ENCODE measurements at regions not wholly inside any gene's neighbourhood (a gene's known extent, or its start where the extent isn't known, plus 50 kb on each side); places are given as distances from the start of the nearest gene placed in this dataset.

- intact Hi-C loops (cut with micrococcal nuclease), result no loop called here
- Mint-ChIP-seq H3K36me3 (no peaks in the 10 kb centered on the region), H3K4me1 (ENCODE audit: low read depth) (peaks cover 24% of the 10 kb centered on the region), H3K27ac (no peak overlapping the region), H3K4me3 (no peak overlapping the region), H3K9me3 (no peaks in the 10 kb centered on the region), H3K27me3 (no peaks in the 10 kb centered on the region)
- no peak for DNase-seq
- POLR2A ChIA-PET, result interaction anchor here (0.8 to 1.8 kb wide), 2 partner anchors 9 to 767 kb away, joined by 3 to 12 read pairs; no protein-coding TSS in a partner anchor
- CTCF ChIA-PET, result interaction anchor here (1.1 to 4.5 kb wide), 4 partner anchors 10 to 1272 kb away, joined by 3 to 25 read pairs (median 10); no protein-coding TSS in a partner anchor
Observed at GRCh38 chr6:44652547-44652946, 265.0 kb downstream of the CDC5L start.

GRCh38 chr6:44653091-44653490, 265.6 kb downstream of the CDC5L start:
- no peaks in the 10 kb centered on the region for H3K9me3 Mint-ChIP-seq
- no peak overlapping the region for H3K27ac Mint-ChIP-seq
- ChIA-PET POLR2A (interaction anchor here (0.8 to 1.8 kb wide), 3 partner anchors 10 to 767 kb away, joined by 3 to 12 read pairs (median 4); no protein-coding TSS in a partner anchor), CTCF (interaction anchor here (1.1 to 4.5 kb wide), 4 partner anchors 10 to 1271 kb away, joined by 3 to 25 read pairs (median 10); no protein-coding TSS in a partner anchor)
- no peaks in the 10 kb centered on the region for H3K27me3 Mint-ChIP-seq
- no peaks in the 10 kb centered on the region for H3K36me3 Mint-ChIP-seq
- no peak overlapping the region for H3K4me3 Mint-ChIP-seq
- intact Hi-C loops (cut with micrococcal nuclease), result no loop called here
- peaks cover 24% of the 10 kb centered on the region for H3K4me1 Mint-ChIP-seq (ENCODE audit: low read depth)
- DNase-seq, result no peak

GRCh38 chr6:44653761-44654218, 266.3 kb downstream of the CDC5L start:
- Mint-ChIP-seq H3K27ac (no peak overlapping the region), H3K9me3 (no peaks in the 10 kb centered on the region), H3K27me3 (no peaks in the 10 kb centered on the region), H3K4me3 (no peak overlapping the region), H3K36me3 (no peaks in the 10 kb centered on the region), H3K4me1 (ENCODE audit: low read depth) (peaks cover 21% of the 10 kb centered on the region)
- ChIA-PET POLR2A (interaction anchor here (1.4 to 1.8 kb wide), 2 partner anchors 11 to 23 kb away, joined by 4 to 12 read pairs; no protein-coding TSS in a partner anchor), CTCF (interaction anchor here (2.9 to 4.5 kb wide), 3 partner anchors 11 to 1061 kb away, joined by 13 to 25 read pairs (median 20); no protein-coding TSS in a partner anchor)
- no peak for DNase-seq
- intact Hi-C loops (cut with micrococcal nuclease), result loop anchor here (2.0 kb wide), 1 partner anchor 765 kb away; no protein-coding TSS in a partner anchor

- H3K4me3 Mint-ChIP-seq, result peak overlapping the region; percentile 24
- no peaks in the 10 kb centered on the region for H3K9me3 Mint-ChIP-seq
- ChIA-PET CTCF (interaction anchor here (0.6 to 4.5 kb wide), 57 partner anchors 8 to 1358 kb away, joined by 3 to 35 read pairs (median 4); partner anchors contain the start of gene SUPT3H), POLR2A (interaction anchor here (0.7 to 1.0 kb wide), 2 partner anchors 180 to 773 kb away, joined by 3 read pairs; no protein-coding TSS in a partner anchor)
- H3K27ac Mint-ChIP-seq, result peak overlapping the region; percentile 76
- intact Hi-C loops (cut with micrococcal nuclease), result loop anchor here (1.0 to 5.0 kb wide), 5 partner anchors 277 to 1267 kb away; partner anchors contain the start of gene SUPT3H
- peaks cover 9% of the 10 kb centered on the region for H3K4me1 Mint-ChIP-seq (ENCODE audit: low read depth)
- H3K36me3 Mint-ChIP-seq, result no peaks in the 10 kb centered on the region
- DNase-seq, result peak; percentile 85
- H3K27me3 Mint-ChIP-seq, result no peaks in the 10 kb centered on the region
Observed at GRCh38 chr6:44655412-44656342, 268.2 kb downstream of the CDC5L start.

GRCh38 chr6:44656691-44657090, 269.2 kb downstream of the CDC5L start:
- Mint-ChIP-seq H3K9me3 (no peaks in the 10 kb centered on the region), H3K36me3 (no peaks in the 10 kb centered on the region), H3K27ac (no peak overlapping the region), H3K27me3 (no peaks in the 10 kb centered on the region), H3K4me3 (no peak overlapping the region), H3K4me1 (ENCODE audit: low read depth) (peaks cover 8% of the 10 kb centered on the region)
- DNase-seq, result no peak
- ChIA-PET CTCF (interaction anchor here (1.0 to 3.3 kb wide), 22 partner anchors 11 to 1274 kb away, joined by 3 to 35 read pairs (median 6); partner anchors contain the start of gene SUPT3H), POLR2A (interaction anchor here (0.7 kb wide), 1 partner anchor 772 kb away, joined by 3 read pairs; no protein-coding TSS in a partner anchor)
- intact Hi-C loops (cut with micrococcal nuclease), result loop anchor here (5.0 kb wide), 2 partner anchors 276 to 721 kb away; partner anchors contain the start of gene SUPT3H

GRCh38 chr6:44657206-44657819, 269.8 kb downstream of the CDC5L start:
- Mint-ChIP-seq H3K4me1 (ENCODE audit: low read depth) (peaks cover 8% of the 10 kb centered on the region), H3K9me3 (no peaks in the 10 kb centered on the region), H3K27me3 (no peaks in the 10 kb centered on the region), H3K4me3 (no peak overlapping the region), H3K36me3 (no peaks in the 10 kb centered on the region), H3K27ac (no peak overlapping the region)
- ChIA-PET CTCF (interaction anchor here (0.6 to 3.3 kb wide), 9 partner anchors 11 to 1273 kb away, joined by 3 to 35 read pairs (median 4); no protein-coding TSS in a partner anchor), POLR2A (no interaction called here)
- DNase-seq, result no peak
- intact Hi-C loops (cut with micrococcal nuclease), result loop anchor here (5.0 kb wide), 2 partner anchors 275 to 720 kb away; partner anchors contain the start of gene SUPT3H

- CTCF ChIA-PET, result no interaction called here
- Mint-ChIP-seq H3K36me3 (no peaks in the 10 kb centered on the region), H3K9me3 (no peaks in the 10 kb centered on the region), H3K4me3 (no peak overlapping the region), H3K27me3 (no peaks in the 10 kb centered on the region), H3K4me1 (ENCODE audit: low read depth) (peaks cover 12% of the 10 kb centered on the region), H3K27ac (no peak overlapping the region)
- intact Hi-C loops (cut with micrococcal nuclease), result loop anchor here (5.0 kb wide), 2 partner anchors 274 to 719 kb away; partner anchors contain the start of gene SUPT3H
- POLR2A ChIA-PET, result no interaction called here
- DNase-seq, result no peak
Observed at GRCh38 chr6:44658571-44658970, 271.1 kb downstream of the CDC5L start.

- peaks cover 10% of the 10 kb centered on the region for H3K4me1 Mint-ChIP-seq (ENCODE audit: low read depth)
- no peaks in the 10 kb centered on the region for H3K9me3 Mint-ChIP-seq
- intact Hi-C loops (cut with micrococcal nuclease), result loop anchor here (5.0 kb wide), 2 partner anchors 273 to 718 kb away; partner anchors contain the start of gene SUPT3H
- H3K36me3 Mint-ChIP-seq, result no peaks in the 10 kb centered on the region
- H3K27me3 Mint-ChIP-seq, result no peaks in the 10 kb centered on the region
- ChIA-PET POLR2A (interaction anchor here (0.7 kb wide), 1 partner anchor 12 kb away, joined by 3 read pairs; no protein-coding TSS in a partner anchor), CTCF (interaction anchor here (1.2 kb wide), 1 partner anchor 8 kb away, joined by 4 read pairs; no protein-coding TSS in a partner anchor)
- no peak overlapping the region for H3K27ac Mint-ChIP-seq
- H3K4me3 Mint-ChIP-seq, result no peak overlapping the region
- no peak for DNase-seq
Observed at GRCh38 chr6:44659726-44660125, 272.2 kb downstream of the CDC5L start.

- POLR2A ChIA-PET, result interaction anchor here (0.7 kb wide), 1 partner anchor 11 kb away, joined by 3 read pairs; no protein-coding TSS in a partner anchor
- intact Hi-C loops (cut with micrococcal nuclease), result no loop called here
- Mint-ChIP-seq H3K27me3 (no peaks in the 10 kb centered on the region), H3K36me3 (no peaks in the 10 kb centered on the region), H3K9me3 (no peaks in the 10 kb centered on the region), H3K27ac (no peak overlapping the region), H3K4me1 (ENCODE audit: low read depth) (peaks cover 4% of the 10 kb centered on the region), H3K4me3 (no peak overlapping the region)
- CTCF ChIA-PET, result interaction anchor here (0.7 to 1.4 kb wide), 3 partner anchors 8 to 1054 kb away, joined by 3 to 4 read pairs (median 3); no protein-coding TSS in a partner anchor
- no peak for DNase-seq
Observed at GRCh38 chr6:44660561-44661220, 273.2 kb downstream of the CDC5L start.

GRCh38 chr6:44661221-44662008, 273.9 kb downstream of the CDC5L start:
- intact Hi-C loops (cut with micrococcal nuclease), result no loop called here
- DNase-seq, result no peak
- Mint-ChIP-seq H3K4me3 (no peak overlapping the region), H3K4me1 (ENCODE audit: low read depth) (peaks cover 3% of the 10 kb centered on the region), H3K27me3 (no peaks in the 10 kb centered on the region), H3K27ac (no peak overlapping the region), H3K36me3 (no peaks in the 10 kb centered on the region), H3K9me3 (no peaks in the 10 kb centered on the region)
- POLR2A ChIA-PET, result interaction anchor here (0.6 kb wide), 1 partner anchor 648 kb away, joined by 4 read pairs; no protein-coding TSS in a partner anchor
- CTCF ChIA-PET, result interaction anchor here (1.4 kb wide), 1 partner anchor 1053 kb away, joined by 3 read pairs; no protein-coding TSS in a partner anchor

Data from activated CD4-positive, alpha-beta memory T cell treated with anti-CD3 and anti-CD28 coated beads for 36 hours (primary cell).